HG03039 (cell line): ENCODE measurements at regions not wholly inside any gene's neighbourhood (a gene's known extent, or its start where the extent isn't known, plus 50 kb on each side); places are given as distances from the start of the nearest gene placed in this dataset.

Experiments used
- ATAC-seq: cut with Tn5 transposase; IDR thresholded peaks from one replicate; pipeline ENCODE4 v1.9.1; 2021; ENCODE audit warnings: mild to moderate bottlenecking, moderate library complexity; ENCODE audit not compliant: unreplicated experiment

DNA sequence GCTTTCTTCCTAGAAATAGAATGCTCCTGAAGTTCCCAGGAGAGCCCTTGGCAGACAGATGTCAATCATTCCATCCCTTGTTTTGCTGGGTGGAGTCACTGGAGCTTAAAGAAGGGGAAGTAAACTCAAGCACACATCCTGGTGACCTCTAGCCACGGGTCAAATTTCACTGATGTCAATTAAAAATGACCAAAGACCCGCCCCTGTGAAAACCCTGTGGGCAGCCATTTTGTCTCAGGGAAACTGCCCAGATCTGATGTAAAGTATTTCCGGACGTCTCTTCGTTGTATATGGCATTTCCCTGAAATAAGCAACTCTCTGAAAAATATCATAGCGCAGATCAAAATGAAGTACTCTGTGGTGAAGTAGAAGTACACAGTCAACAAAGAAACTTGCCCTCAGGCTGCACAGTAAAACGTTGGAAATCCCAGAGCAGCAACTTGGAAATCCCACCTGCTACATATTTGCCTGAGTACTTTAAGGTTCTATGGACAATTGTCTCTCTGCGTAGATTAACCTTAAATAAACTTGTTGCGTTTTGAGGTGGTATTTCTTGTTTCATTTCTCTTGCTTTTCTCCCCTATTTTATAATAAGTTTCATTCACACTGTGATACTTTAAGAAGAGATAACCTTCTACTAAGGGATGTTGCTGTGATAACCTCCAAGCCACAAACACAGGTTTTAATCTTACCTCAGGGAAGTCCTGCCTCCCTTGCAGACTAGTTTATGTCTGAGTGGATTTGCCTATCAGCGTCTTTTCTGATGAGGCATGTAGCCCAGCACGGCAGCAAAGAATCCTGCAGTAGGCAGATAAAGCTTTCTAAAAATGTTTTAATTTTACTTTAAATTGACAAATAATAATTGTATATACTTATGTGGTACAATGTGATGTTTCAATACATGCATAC lies 60.9 kb upstream of the PIP5K1B start:
- peak; percentile 61 for ATAC-seq

DNA sequence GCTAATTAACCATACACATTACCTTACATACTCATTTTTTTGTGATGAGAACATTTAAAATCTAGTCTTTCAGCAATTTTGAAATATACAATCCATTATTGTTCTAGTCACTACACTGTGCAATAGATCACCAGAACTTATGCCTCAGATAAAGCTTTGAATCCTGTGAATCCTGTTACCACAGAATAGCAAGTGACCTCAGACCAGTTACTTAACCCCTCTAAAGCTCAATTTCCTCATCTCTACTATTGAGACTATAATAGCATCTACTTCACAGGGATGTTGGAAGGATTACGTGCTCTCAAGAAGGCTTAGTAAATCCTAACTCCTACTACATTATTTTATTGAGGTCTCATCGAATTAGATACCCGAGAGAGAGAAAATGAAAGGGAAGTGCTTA lies 60.2 kb upstream of the PIP5K1B start:
- ATAC-seq: no peak

DNA sequence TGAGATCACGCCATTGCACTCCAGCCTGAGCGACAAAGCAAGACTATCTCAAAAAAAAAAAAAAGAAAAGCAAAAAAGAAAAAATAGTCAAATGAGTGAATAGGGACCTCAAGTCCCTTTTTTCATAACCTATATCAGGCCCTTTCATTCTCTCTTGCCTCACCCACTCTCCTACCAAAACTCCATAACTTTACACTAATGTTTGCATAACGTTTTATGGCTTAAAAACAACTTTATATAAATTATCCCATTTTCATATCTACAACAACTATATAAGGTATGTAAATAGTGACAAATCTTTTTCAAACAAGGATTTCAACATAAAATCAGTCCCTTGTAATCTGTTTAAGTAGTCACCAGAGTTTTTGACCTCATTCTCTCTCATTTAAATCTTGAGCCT lies 56.9 kb upstream of the PIP5K1B start:
- no peak for ATAC-seq

DNA sequence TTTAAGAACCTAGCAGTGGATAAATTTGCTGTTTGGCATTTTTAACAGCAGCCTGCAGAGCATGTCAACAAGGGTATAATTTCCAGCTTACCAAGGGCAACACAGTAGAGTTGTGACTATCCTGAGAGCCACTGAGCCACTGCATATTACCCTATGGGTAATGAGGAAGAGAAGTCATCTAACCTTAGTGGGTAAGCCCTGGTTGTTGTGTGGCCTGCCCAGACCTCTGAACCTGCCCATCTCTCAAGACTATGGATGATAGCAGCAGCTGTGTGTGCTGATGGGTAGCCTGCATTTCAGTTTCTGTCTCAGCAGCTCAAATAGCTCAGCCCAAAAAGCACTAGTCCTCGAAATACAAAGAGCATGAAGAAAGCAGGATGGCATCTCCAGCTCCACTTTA lies 56.1 kb upstream of the PIP5K1B start:
- ATAC-seq: no peak

DNA sequence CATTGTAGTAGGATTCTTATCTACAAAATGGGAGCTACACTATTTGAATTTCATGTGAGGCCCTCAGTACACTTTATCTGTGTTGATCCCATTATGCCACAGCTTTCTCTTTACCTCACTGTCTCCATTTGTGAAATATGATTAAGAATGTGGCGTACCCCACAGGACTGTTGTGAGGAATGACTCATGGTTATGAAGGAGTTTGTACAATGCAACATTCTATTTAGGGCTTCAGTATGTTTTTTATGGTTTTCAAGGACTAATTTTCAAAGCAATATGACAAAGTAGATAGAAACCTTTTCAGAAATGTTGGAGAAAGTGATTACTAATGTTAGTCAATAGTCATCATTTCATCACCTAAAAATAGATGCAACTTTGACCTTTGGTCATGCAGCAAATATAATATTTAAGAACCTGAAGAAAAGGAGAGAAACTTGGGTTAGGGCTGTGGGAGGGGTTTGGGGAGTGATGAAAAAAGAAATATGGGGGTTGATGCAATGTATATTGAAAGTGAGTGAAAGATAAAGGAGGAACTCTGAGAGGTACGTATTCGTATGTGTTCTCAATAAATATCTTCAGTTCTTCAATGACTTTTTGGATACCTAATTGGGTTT lies 53.7 kb upstream of the PIP5K1B start:
- ATAC-seq: no peak

DNA sequence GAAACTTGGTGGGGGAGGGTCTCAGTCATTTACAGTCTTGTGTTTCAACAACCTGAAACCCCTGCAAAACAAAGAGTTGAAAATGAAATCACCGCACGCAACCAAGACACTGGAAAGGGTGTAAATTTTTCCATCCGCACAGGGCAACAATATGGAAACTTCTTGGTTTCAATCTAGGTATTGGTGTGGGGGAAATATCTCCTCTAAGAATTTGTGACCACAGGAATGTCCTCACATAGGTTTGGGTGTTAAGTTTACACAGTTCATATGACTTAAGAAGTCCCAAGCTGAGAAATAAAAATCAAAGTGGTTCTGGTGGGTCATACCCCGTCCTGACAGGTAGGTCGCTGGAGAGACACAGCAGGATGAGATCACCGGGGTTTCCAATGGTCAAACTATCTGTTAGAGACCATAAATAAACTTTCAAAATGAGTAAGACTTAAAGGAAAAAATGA lies 51.9 kb upstream of the PIP5K1B start:
- ATAC-seq: peak; percentile 78

DNA sequence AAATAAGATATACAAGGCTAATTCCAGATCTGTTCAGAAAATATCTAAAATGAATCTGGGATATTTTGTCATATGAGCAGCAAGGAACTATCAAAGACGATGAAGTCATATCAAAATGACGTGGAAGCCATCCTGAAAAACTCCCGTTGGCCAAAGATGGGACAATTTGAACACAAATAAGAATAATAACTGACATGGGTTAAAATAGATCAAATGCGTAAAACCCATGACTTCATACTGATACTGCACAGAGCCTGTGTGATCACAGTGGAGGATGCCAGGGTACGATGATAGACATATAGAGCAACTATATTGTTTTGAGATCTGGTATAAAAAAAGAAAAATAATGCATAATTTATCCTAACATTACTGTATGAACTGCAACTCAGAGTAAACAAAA lies 51.0 kb upstream of the PIP5K1B start:
- no peak for ATAC-seq
